HCT116 (cell line): ENCODE measurements at regions not wholly inside any gene's neighbourhood (a gene's known extent, or its start where the extent isn't known, plus 50 kb on each side); places are given as distances from the start of the nearest gene placed in this dataset.

ENCODE experiments used
- ATAC-seq: fragments of 200-7000 bp; cut with Tn5 transposase; 2 replicates; pipeline ENCODE4 v1.9.1; 2020; ENCODE audit warnings: mild to moderate bottlenecking, moderate library complexity
- BruUV-seq: library from RNA; stranded (reverse); fragments of 400-500 nt; replicated peaks from 2 replicates; lab custom pipeline; 2021; lab: Mats Ljungman, UMichigan
- CTCF ChIA-PET: fragments of 300-600 bp; sonication (Branson Sonifier 250); formaldehyde crosslinking; loops from one replicate; lab custom pipeline; 2021; ENCODE audit warnings: antibody characterized with exemption; lab: Charles Lee
- POLR2A ChIA-PET: fragments of 300-600, 350-600 bp; sonication (Branson Sonifier 250); formaldehyde crosslinking; loops from one replicate; lab custom pipeline; 2021; ENCODE audit warnings: antibody characterized with exemption; lab: Charles Lee
- RAD21 ChIA-PET, 2 experiments: fragments of 300-600 bp; sonication (Branson Sonifier 250); formaldehyde crosslinking; loops; one replicate each; lab custom pipeline; 2023; ENCODE audit warnings: low total read pairs in 2 of 2; ENCODE audit not compliant: uncharacterized antibody in 2 of 2, unreplicated experiment in 2 of 2, low non-redundant PET in 1 of 2; lab: Charles Lee
- DNase-seq: peaks from one replicate; pipeline ENCODE4 v3.0.0-alpha.2; 2010; ENCODE audit warnings: low read depth, low spot score
- H2AFZ ChIP-seq: fragments of 200-600 bp; shearing (Covaris generic), sonication (generic); 2 replicates; pipeline ENCODE4 v1.6.1; 2017; ENCODE audit warnings: low read depth, mixed run types, mixed read lengths, antibody characterized with exemption, low read length; ENCODE audit not compliant: poor library complexity, severe bottlenecking
- H3K27ac ChIP-seq: 2 replicates; pipeline ENCODE4 v1.5.1; 2012; ENCODE audit warnings: low read depth, low read length
- H3K27me3 ChIP-seq: fragments of 200-600 bp; sonication (generic); 2 replicates; pipeline ENCODE4 v1.6.1; 2016; ENCODE audit warnings: mixed run types, low read length, mixed read lengths; ENCODE audit not compliant: insufficient read depth
- H3K36me3 ChIP-seq, 2 experiments: fragments of 200-500 bp in 1 of 2; fragments of 200-600 bp in 1 of 2; sonication (Bioruptor generic) in 1 of 2; sonication (generic) in 1 of 2; 2 replicates each; pipeline versions ENCODE4 v1.5.1 to v1.6.1; 2014 to 2016; ENCODE audit warnings: low read length in 2 of 2, inconsistent platforms in 1 of 2, mixed read lengths in 1 of 2, mixed run types in 1 of 2; ENCODE audit not compliant: insufficient read depth in 2 of 2, control insufficient read depth in 1 of 2
- H3K4me1 ChIP-seq, 2 experiments: fragments of 200-600 bp in 1 of 2; sonication (generic) in 1 of 2; 2 replicates each; pipeline versions ENCODE4 v1.5.1 to v1.6.1; 2012 to 2017; ENCODE audit warnings: low read length in 2 of 2, inconsistent platforms in 1 of 2, mild to moderate bottlenecking in 1 of 2, mixed read lengths in 1 of 2, mixed run types in 1 of 2, moderate library complexity in 1 of 2; ENCODE audit not compliant: insufficient read depth in 2 of 2, control insufficient read depth in 1 of 2
- H3K4me2 ChIP-seq: fragments of 200-600 bp; sonication (generic); 2 replicates; pipeline ENCODE4 v1.6.1; 2017; ENCODE audit warnings: mixed run types, low read length, mixed read lengths
- H3K4me3 ChIP-seq, 2 experiments: fragments of 200-600 bp in 1 of 2; sonication (generic) in 1 of 2; replicated peaks in 1 of 2; 2 replicates each; pipeline ENCODE4 v1.5.1; 2011 to 2016; ENCODE audit warnings: low read length in 2 of 2, control low read depth in 1 of 2, low read depth in 1 of 2, mild to moderate bottlenecking in 1 of 2, mixed read lengths in 1 of 2, mixed run types in 1 of 2
- H3K79me2 ChIP-seq: fragments of 200-600 bp; sonication (generic); 2 replicates; pipeline ENCODE4 v1.6.1; 2017; ENCODE audit warnings: mild to moderate bottlenecking, mixed run types, low read length, moderate library complexity, mixed read lengths; ENCODE audit not compliant: insufficient read depth
- H3K9ac ChIP-seq: fragments of 200-600 bp; sonication (generic); 2 replicates; pipeline ENCODE4 v1.6.1; 2016; ENCODE audit warnings: low read length, mixed read lengths
- H3K9me2 ChIP-seq: fragments of 200-600 bp; sonication (generic), shearing (Covaris generic); 2 replicates; pipeline ENCODE4 v1.6.1; 2017; ENCODE audit warnings: mixed run types, mild to moderate bottlenecking, moderate library complexity; ENCODE audit not compliant: insufficient read depth
- H3K9me3 ChIP-seq, 2 experiments: fragments of 200-500 bp in 1 of 2; fragments of 200-600 bp in 1 of 2; sonication (Bioruptor generic) in 1 of 2; sonication (generic) in 1 of 2; 2 replicates each; pipeline ENCODE4 v1.6.1; 2014 to 2017; ENCODE audit warnings: low read length in 2 of 2, mixed read lengths in 2 of 2, inconsistent platforms in 1 of 2, low read depth in 1 of 2, mild to moderate bottlenecking in 1 of 2, mixed run types in 1 of 2, moderate library complexity in 1 of 2; ENCODE audit not compliant: control insufficient read depth in 1 of 2, insufficient read depth in 1 of 2
- H4K20me1 ChIP-seq: fragments of 200-600 bp; sonication (generic), shearing (Covaris generic); 2 replicates; pipeline ENCODE4 v1.6.1; 2017; ENCODE audit warnings: mixed run types, mild to moderate bottlenecking, moderate library complexity; ENCODE audit not compliant: insufficient read depth
- EGR1 ChIP-seq: IDR thresholded peaks from 2 replicates; pipeline ENCODE4 v1.6.1; 2012; ENCODE audit warnings: low read depth
- EZH2 ChIP-seq: fragments of 200-600 bp; sonication (generic); IDR thresholded peaks from 2 replicates; pipeline ENCODE4 v1.6.1; 2017; ENCODE audit warnings: antibody characterized with exemption, mixed run types
- EZH2phosphoT487 ChIP-seq: fragments of 200-600 bp; IDR thresholded peaks from 2 replicates; pipeline ENCODE4 v1.6.1; 2018; ENCODE audit warnings: antibody characterized with exemption, borderline replicate concordance
- POLR2A ChIP-seq: IDR thresholded peaks from 2 replicates; pipeline ENCODE4 v1.7.0; 2011; ENCODE audit warnings: borderline replicate concordance; ENCODE audit not compliant: insufficient read depth, insufficient read length; ENCODE audit errors: extremely low read depth
- SIN3A ChIP-seq: IDR thresholded peaks from 2 replicates; pipeline ENCODE4 v1.6.1; 2012; ENCODE audit warnings: low read depth
- YY1 ChIP-seq: IDR thresholded peaks from 2 replicates; pipeline ENCODE4 v1.6.1; 2011; ENCODE audit warnings: low read length, low read depth, moderate library complexity, mild to moderate bottlenecking; ENCODE audit not compliant: insufficient replicate concordance; ENCODE audit errors: extremely low read depth
- ZFX ChIP-seq: fragments of 450-650 bp; IDR thresholded peaks from 2 replicates; pipeline ENCODE4 v1.6.1; 2017
- ZNF274 ChIP-seq: fragments of 200-500 bp; sonication (Bioruptor generic); IDR thresholded peaks from 2 replicates; pipeline ENCODE4 v1.6.1; 2014; ENCODE audit warnings: mild to moderate bottlenecking, low read depth, low read length, inconsistent platforms
- intact Hi-C: fragments of 100-400 bp; cut with micrococcal nuclease; formaldehyde crosslinking; loops from 2 replicates; pipeline ENCODE4 v1.10.0; 2022
- TF ChIP-seq, protein P1 (sequence below): IDR thresholded peaks from 2 replicates; pipeline ENCODE4 v1.6.1; 2012
- TF ChIP-seq, protein P2 (sequence below): IDR thresholded peaks from 2 replicates; pipeline ENCODE4 v1.6.1; 2011; ENCODE audit warnings: mild to moderate bottlenecking, low read length, moderate library complexity; ENCODE audit not compliant: insufficient replicate concordance; ENCODE audit errors: extremely low read depth
- TF ChIP-seq, protein P3 (sequence below): IDR thresholded peaks from 2 replicates; pipeline ENCODE4 v1.6.1; 2012; ENCODE audit warnings: low read depth
- TF ChIP-seq, protein P4 (sequence below): IDR thresholded peaks from 2 replicates; pipeline ENCODE4 v1.6.1; 2012

GRCh38 chr6:12356983-12357972 is 67.1 kb downstream of the EDN1 start:
- no peak overlapping the region for H2AFZ ChIP-seq
- no peaks in the 10 kb centered on the region for H3K9me3 ChIP-seq
- BruUV-seq = no TSS peak
- ATAC-seq (no peak), DNase-seq (no peak)
- H3K36me3 ChIP-seq = no peaks in the 10 kb centered on the region
- no peak overlapping the region for H3K27ac ChIP-seq
- no peaks in the 10 kb centered on the region for H4K20me1 ChIP-seq
- TF ChIP-seq, protein P1, sequence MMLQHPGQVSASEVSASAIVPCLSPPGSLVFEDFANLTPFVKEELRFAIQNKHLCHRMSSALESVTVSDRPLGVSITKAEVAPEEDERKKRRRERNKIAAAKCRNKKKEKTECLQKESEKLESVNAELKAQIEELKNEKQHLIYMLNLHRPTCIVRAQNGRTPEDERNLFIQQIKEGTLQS = no peak
- no peak overlapping the region for H3K4me2 ChIP-seq
- H3K9me2 ChIP-seq = no peaks in the 10 kb centered on the region
- H3K4me3 ChIP-seq = no peak overlapping the region
- no peaks in the 10 kb centered on the region for H3K79me2 ChIP-seq
- ChIA-PET CTCF (no interaction called here), POLR2A (no interaction called here), RAD21 (no interaction called here)
- intact Hi-C loops = no loop called here
- no peak overlapping the region for H3K9ac ChIP-seq
- no peaks in the 10 kb centered on the region for H3K4me1 ChIP-seq
- no peaks in the 10 kb centered on the region for H3K27me3 ChIP-seq

DNA sequence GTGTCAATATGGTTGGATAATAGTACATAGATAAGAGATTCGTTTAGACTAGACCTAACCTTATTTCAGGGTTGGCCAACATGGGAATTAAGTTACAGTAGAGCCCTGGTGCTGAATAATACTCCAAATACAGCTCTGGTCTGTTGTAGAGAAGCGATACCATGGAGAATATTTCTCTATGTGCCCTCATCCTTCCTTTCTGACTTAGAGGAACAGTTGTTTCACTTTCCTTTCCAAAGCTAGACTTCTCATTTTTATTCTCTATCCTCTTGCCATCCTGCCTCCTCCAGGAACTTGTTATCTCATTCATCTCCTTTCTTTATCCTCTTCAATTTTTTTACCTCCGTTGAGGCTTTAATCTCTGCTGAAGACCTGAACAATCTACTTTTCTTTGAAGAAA is 68.9 kb downstream of the EDN1 start:
- no peak overlapping the region for H2AFZ ChIP-seq
- BruUV-seq = no TSS peak
- ChIA-PET POLR2A (interaction anchor here (1.1 kb wide), 1 partner anchor 10 kb away, joined by 3 read pairs; no protein-coding TSS in a partner anchor), CTCF (no interaction called here), RAD21 (no interaction called here)
- no peak overlapping the region for H3K4me2 ChIP-seq
- no peaks in the 10 kb centered on the region for H3K79me2 ChIP-seq
- H3K4me3 ChIP-seq = no peak overlapping the region
- intact Hi-C loops = no loop called here
- no peaks in the 10 kb centered on the region for H4K20me1 ChIP-seq
- peaks cover 0 to 3% of the 10 kb centered on the region in 2 experiments; a peak in 1 of 4 replicates for H3K4me1 ChIP-seq
- H3K9me3 ChIP-seq = no peaks in the 10 kb centered on the region
- no peak for ATAC-seq
- DNase-seq = no peak
- H3K27me3 ChIP-seq = no peaks in the 10 kb centered on the region
- no peak overlapping the region for H3K9ac ChIP-seq
- H3K9me2 ChIP-seq = no peaks in the 10 kb centered on the region
- H3K27ac ChIP-seq = no peak overlapping the region
- no peaks in the 10 kb centered on the region for H3K36me3 ChIP-seq
- TF ChIP-seq SIN3A (no peak), ZNF274 (no peak), EGR1 (no peak), ZFX (no peak), EZH2 (no peak), YY1 (no peak), POLR2A (no peak), EZH2phosphoT487 (no peak)
- TF ChIP-seq, protein P2, sequence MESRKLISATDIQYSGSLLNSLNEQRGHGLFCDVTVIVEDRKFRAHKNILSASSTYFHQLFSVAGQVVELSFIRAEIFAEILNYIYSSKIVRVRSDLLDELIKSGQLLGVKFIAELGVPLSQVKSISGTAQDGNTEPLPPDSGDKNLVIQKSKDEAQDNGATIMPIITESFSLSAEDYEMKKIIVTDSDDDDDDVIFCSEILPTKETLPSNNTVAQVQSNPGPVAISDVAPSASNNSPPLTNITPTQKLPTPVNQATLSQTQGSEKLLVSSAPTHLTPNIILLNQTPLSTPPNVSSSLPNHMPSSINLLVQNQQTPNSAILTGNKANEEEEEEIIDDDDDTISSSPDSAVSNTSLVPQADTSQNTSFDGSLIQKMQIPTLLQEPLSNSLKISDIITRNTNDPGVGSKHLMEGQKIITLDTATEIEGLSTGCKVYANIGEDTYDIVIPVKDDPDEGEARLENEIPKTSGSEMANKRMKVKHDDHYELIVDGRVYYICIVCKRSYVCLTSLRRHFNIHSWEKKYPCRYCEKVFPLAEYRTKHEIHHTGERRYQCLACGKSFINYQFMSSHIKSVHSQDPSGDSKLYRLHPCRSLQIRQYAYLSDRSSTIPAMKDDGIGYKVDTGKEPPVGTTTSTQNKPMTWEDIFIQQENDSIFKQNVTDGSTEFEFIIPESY = no peak
- TF ChIP-seq, protein P3, sequence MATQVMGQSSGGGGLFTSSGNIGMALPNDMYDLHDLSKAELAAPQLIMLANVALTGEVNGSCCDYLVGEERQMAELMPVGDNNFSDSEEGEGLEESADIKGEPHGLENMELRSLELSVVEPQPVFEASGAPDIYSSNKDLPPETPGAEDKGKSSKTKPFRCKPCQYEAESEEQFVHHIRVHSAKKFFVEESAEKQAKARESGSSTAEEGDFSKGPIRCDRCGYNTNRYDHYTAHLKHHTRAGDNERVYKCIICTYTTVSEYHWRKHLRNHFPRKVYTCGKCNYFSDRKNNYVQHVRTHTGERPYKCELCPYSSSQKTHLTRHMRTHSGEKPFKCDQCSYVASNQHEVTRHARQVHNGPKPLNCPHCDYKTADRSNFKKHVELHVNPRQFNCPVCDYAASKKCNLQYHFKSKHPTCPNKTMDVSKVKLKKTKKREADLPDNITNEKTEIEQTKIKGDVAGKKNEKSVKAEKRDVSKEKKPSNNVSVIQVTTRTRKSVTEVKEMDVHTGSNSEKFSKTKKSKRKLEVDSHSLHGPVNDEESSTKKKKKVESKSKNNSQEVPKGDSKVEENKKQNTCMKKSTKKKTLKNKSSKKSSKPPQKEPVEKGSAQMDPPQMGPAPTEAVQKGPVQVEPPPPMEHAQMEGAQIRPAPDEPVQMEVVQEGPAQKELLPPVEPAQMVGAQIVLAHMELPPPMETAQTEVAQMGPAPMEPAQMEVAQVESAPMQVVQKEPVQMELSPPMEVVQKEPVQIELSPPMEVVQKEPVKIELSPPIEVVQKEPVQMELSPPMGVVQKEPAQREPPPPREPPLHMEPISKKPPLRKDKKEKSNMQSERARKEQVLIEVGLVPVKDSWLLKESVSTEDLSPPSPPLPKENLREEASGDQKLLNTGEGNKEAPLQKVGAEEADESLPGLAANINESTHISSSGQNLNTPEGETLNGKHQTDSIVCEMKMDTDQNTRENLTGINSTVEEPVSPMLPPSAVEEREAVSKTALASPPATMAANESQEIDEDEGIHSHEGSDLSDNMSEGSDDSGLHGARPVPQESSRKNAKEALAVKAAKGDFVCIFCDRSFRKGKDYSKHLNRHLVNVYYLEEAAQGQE = no peak
- TF ChIP-seq, protein P4, sequence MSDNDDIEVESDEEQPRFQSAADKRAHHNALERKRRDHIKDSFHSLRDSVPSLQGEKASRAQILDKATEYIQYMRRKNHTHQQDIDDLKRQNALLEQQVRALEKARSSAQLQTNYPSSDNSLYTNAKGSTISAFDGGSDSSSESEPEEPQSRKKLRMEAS = no peak
